ENCODE measurements at regions not wholly inside any gene's neighbourhood (a gene's known extent, or its start where the extent isn't known, plus 50 kb on each side); places are given as distances from the start of the nearest gene placed in this dataset.

DNA sequence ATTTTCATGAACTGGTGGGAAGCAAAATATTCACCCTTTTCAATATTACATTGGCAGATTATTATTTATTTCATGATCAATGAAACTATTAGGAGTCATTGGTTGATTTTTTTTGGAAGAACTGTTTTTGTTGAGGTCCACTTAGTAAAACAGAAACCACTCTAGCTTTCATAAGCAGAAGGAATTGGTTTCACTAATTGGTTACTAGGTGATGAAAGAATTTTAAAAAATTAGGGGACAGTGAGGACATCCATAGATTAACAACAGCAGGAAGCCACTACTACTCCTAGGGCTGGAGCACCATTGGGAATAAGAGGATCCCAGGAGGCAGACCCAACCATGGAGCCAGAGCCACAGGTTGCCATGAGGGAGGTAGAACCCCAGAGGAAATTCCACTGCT is 74.4 kb upstream of the KCNA4 start:
- ChIA-PET POLR2A (ENCODE audit: unreplicated experiment) (no interaction called here), CTCF (no interaction called here)
- no peak overlapping the region for H3K4me2 ChIP-seq (ENCODE audit: low read depth, low read length)
- no peak overlapping the region for H3K4me3 ChIP-seq (ENCODE audit: insufficient read depth, low read depth, low read length)
- H4K91ac ChIP-seq (ENCODE audit: insufficient read depth, low read depth, low read length), result no peak overlapping the region
- intact Hi-C loops (cut with micrococcal nuclease), result no loop called here
- H4K8ac ChIP-seq (ENCODE audit: low read depth in 2 of 2, low read length in 2 of 2), result no peak overlapping the region
- no peaks in the 10 kb centered on the region for H3K36me3 ChIP-seq (ENCODE audit: control insufficient read depth, insufficient read depth, low read length)
- H2AK5ac ChIP-seq (ENCODE audit: low read depth, low read length), result no peak overlapping the region
- no peak overlapping the region for H3K4ac ChIP-seq (ENCODE audit: low read depth, low read length)
- no peaks in the 10 kb centered on the region for H3K9me3 ChIP-seq (ENCODE audit: control insufficient read depth, insufficient read depth, low read length)
- ATAC-seq (ENCODE audit: low read depth), result no peak
- in situ Hi-C loops (cut with MboI; ENCODE audit: low sequenced_read_pairs), result no loop called here
- DNase-seq, result no peak
- no peak overlapping the region for H2BK5ac ChIP-seq (ENCODE audit: low read depth, low read length, poor library complexity, severe bottlenecking)
- H2AK9ac ChIP-seq (replicated peaks; ENCODE audit: low read depth, low read length, poor library complexity), result no peak overlapping the region
- no peaks in the 10 kb centered on the region for H3K9me1 ChIP-seq (ENCODE audit: insufficient read depth, low read length)
- H4K5ac ChIP-seq (ENCODE audit: low read depth, low read length), result no peak overlapping the region
- H2BK120ac ChIP-seq (ENCODE audit: low read depth, low read length), result no peak overlapping the region
- no peak overlapping the region for H3K56ac ChIP-seq (ENCODE audit: extremely low read depth, insufficient read depth, low read length)
- H3K27ac ChIP-seq (ENCODE audit: insufficient read depth, low read length), result no peak overlapping the region
- H3K4me1 ChIP-seq (ENCODE audit: control insufficient read depth, insufficient read depth, low read length), result no peaks in the 10 kb centered on the region
- BruUV-seq (replicated peaks), result no TSS peak
- no peaks in the 10 kb centered on the region for H3K27me3 ChIP-seq (ENCODE audit: control insufficient read depth, insufficient read depth, low read length)
- no peak overlapping the region for H3K18ac ChIP-seq (ENCODE audit: low read depth, low read length)
- H3K9ac ChIP-seq (ENCODE audit: low read depth, low read length), result no peak overlapping the region
- no peak overlapping the region for H2BK20ac ChIP-seq (ENCODE audit: low read depth, low read length)
- dilution Hi-C loops (cut with HindIII; ENCODE audit: low sequenced_read_pairs, unreplicated experiment), result no loop called here
- H3K14ac ChIP-seq (replicated peaks; ENCODE audit: low read depth, low read length), result no peak overlapping the region
- TF ChIP-seq MXI1 (IDR thresholded peaks at IDR 0.05; ENCODE audit: borderline replicate concordance, low read depth, low read length) (no peak), RFX5 (IDR thresholded peaks at IDR 0.05; ENCODE audit: low read depth, low read length) (no peak), RAD21 (IDR thresholded peaks at IDR 0.05; ENCODE audit: low read length) (no peak), MAZ (IDR thresholded peaks at IDR 0.05; ENCODE audit: borderline replicate concordance, low read depth, low read length) (no peak), MAFK (IDR thresholded peaks at IDR 0.05; ENCODE audit: low read depth, low read length) (no peak), POLR2A (IDR thresholded peaks at IDR 0.05; ENCODE audit: low read depth, low read length) (no peak), CHD1 (IDR thresholded peaks at IDR 0.05; ENCODE audit: low read depth, low read length) (no peak), NFE2L2 (IDR thresholded peaks at IDR 0.05; ENCODE audit: low read depth, low read length) (no peak), SMC3 (IDR thresholded peaks at IDR 0.05; ENCODE audit: low read depth, low read length) (no peak), RCOR1 (IDR thresholded peaks at IDR 0.05; ENCODE audit: insufficient replicate concordance, low read length) (no peak), BHLHE40 (IDR thresholded peaks at IDR 0.05; ENCODE audit: low read depth, low read length) (no peak), CEBPB (IDR thresholded peaks at IDR 0.05; ENCODE audit: low read depth, low read length) (no peak), FOS (IDR thresholded peaks at IDR 0.05; ENCODE audit: low read depth, low read length) (no peak)
- TF ChIP-seq, protein P1, sequence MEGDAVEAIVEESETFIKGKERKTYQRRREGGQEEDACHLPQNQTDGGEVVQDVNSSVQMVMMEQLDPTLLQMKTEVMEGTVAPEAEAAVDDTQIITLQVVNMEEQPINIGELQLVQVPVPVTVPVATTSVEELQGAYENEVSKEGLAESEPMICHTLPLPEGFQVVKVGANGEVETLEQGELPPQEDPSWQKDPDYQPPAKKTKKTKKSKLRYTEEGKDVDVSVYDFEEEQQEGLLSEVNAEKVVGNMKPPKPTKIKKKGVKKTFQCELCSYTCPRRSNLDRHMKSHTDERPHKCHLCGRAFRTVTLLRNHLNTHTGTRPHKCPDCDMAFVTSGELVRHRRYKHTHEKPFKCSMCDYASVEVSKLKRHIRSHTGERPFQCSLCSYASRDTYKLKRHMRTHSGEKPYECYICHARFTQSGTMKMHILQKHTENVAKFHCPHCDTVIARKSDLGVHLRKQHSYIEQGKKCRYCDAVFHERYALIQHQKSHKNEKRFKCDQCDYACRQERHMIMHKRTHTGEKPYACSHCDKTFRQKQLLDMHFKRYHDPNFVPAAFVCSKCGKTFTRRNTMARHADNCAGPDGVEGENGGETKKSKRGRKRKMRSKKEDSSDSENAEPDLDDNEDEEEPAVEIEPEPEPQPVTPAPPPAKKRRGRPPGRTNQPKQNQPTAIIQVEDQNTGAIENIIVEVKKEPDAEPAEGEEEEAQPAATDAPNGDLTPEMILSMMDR (conservative IDR thresholded peaks at IDR 0.05; ENCODE audit: low read depth, low read length), result no peak
- TF ChIP-seq, protein P2, sequence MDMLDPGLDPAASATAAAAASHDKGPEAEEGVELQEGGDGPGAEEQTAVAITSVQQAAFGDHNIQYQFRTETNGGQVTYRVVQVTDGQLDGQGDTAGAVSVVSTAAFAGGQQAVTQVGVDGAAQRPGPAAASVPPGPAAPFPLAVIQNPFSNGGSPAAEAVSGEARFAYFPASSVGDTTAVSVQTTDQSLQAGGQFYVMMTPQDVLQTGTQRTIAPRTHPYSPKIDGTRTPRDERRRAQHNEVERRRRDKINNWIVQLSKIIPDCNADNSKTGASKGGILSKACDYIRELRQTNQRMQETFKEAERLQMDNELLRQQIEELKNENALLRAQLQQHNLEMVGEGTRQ (IDR thresholded peaks at IDR 0.05; ENCODE audit: low read depth, low read length), result no peak
- TF ChIP-seq, protein P3, sequence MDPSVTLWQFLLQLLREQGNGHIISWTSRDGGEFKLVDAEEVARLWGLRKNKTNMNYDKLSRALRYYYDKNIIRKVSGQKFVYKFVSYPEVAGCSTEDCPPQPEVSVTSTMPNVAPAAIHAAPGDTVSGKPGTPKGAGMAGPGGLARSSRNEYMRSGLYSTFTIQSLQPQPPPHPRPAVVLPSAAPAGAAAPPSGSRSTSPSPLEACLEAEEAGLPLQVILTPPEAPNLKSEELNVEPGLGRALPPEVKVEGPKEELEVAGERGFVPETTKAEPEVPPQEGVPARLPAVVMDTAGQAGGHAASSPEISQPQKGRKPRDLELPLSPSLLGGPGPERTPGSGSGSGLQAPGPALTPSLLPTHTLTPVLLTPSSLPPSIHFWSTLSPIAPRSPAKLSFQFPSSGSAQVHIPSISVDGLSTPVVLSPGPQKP (IDR thresholded peaks at IDR 0.05; ENCODE audit: borderline replicate concordance, low read depth, low read length), result no peak
- H3K79me1 ChIP-seq (ENCODE audit: low read depth in 1 of 2, low read length in 2 of 2), result no peaks in the 10 kb centered on the region
- no peak overlapping the region for H3K23ac ChIP-seq (ENCODE audit: low read depth, low read length)
- H2BK15ac ChIP-seq (ENCODE audit: low read depth, low read length), result no peak overlapping the region
- no peaks in the 10 kb centered on the region for H4K20me1 ChIP-seq (ENCODE audit: insufficient read depth, low read length)
- H2AFZ ChIP-seq (replicated peaks; ENCODE audit: low read length, poor library complexity), result no peak overlapping the region

All from IMR-90 (cell line).